GM19397 (cell line): ENCODE measurements at regions not wholly inside any gene's neighbourhood (a gene's known extent, or its start where the extent isn't known, plus 50 kb on each side); places are given as distances from the start of the nearest gene placed in this dataset.
"Not testable (repeated sequence)": the region's sequence is repeated elsewhere in the genome, so short reads cannot be mapped to it uniquely, and the experiment has no call there.

Experiments
- ATAC-seq: cut with Tn5 transposase; IDR thresholded peaks from one replicate; pipeline ENCODE4 v1.9.1; 2021; ENCODE audit warnings: mild to moderate bottlenecking, moderate library complexity; ENCODE audit not compliant: unreplicated experiment

- ATAC-seq = not testable (repeated sequence)
Observed at GRCh38 chr1:120941066-120941465, 51.5 kb downstream of the PPIAL4A start.

DNA sequence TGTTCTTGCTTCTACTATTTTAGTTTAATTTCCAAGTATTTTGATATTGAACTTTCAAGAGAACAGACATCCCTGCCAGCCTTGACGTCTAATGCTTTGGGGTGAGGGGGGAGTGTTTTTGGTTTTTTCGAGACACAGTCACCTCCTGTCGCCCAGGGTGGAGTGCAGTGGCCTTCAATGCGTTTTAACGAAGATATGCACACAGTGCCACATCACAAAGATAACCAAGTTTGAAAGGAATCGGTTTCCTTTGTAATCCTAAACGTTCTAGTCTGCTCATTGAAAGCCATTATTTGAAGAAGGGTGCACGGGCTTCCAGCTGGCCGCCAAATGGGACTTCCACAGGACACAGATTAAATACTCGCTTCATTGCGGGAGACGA, 52.3 kb downstream of the PPIAL4A start:
- not testable (repeated sequence) for ATAC-seq

DNA sequence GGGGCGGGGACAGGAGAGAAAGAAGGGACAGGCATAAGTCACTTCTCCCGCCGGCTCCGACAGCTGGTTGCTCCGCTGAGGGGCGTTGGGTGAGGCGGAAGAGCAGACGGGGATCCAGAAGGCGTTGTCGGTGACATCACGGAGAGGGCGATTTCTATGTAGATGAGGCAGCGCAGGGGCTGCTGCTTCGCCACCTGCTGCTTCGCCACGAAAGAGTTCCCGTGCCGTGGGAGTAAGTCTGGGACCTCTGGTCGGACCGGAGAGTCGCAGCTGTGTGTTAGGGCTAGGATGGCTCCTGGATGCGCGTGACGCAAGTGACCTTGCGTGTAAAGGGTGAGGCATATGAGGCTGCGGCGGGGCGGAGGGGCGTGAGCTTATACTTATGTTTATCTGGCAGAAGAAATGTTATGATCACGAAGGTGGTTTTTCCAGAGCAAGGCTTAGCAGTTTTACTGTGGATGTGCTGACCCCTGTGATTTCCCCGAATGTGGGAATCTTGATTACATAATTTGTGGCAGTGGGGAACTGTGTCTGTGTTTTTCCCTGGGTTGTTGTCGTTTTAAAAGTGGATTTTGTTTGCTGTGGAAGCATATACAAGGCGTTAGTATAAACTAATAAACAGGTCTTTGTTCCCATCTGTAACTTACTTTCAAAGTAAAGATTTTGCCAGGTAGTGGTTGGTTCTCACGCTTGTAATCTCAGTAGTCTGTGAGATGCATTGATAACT, 52.8 kb downstream of the PPIAL4A start:
- ATAC-seq = peak; percentile 85

DNA sequence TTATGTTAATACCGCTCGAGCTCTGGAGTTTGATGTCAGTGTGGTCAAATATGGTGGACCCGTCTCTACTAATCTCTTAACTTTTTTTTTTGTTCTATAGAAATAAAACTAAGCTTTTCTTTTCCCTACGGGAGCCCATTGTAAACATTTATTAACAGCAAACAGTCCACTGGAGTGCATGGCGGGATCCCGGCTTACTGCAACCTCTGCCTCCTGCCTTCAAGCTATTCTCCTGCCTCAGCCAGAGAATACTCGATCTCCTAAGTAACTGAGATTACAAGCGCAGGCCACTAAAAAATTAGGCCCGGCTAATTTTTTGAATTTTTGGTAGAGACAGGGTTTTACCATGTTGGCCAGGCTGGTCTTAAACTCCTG, 53.4 kb downstream of the PPIAL4A start:
- not testable (repeated sequence) for ATAC-seq

GRCh38 chr1:120944691-120945090, 55.1 kb downstream of the PPIAL4A start:
- not testable (repeated sequence) for ATAC-seq

GRCh38 chr1:120945122-120945521, 55.6 kb downstream of the PPIAL4A start:
- ATAC-seq = not testable (repeated sequence)

DNA sequence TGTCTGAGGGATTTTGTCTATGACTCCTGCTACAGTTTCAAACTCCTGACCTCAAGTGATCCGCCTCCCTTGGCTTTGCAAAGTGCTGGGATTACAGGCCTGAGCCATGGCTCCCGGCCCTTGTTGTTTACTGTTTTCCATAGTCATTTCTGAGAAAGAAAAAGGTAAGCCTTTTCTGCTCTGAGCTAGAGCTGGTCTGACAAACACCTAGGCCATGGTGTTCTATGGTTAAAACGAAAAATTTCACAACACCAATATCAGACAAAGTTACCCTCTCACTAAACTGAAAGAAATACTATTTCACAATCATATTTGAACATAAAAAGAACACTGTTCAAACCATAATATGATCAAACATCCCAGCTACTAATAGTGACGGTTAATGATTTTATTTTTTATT, 57.5 kb downstream of the PPIAL4A start:
- not testable (repeated sequence) for ATAC-seq

GRCh38 chr1:120949724-120950123, 60.2 kb downstream of the PPIAL4A start:
- ATAC-seq = not testable (repeated sequence)

DNA sequence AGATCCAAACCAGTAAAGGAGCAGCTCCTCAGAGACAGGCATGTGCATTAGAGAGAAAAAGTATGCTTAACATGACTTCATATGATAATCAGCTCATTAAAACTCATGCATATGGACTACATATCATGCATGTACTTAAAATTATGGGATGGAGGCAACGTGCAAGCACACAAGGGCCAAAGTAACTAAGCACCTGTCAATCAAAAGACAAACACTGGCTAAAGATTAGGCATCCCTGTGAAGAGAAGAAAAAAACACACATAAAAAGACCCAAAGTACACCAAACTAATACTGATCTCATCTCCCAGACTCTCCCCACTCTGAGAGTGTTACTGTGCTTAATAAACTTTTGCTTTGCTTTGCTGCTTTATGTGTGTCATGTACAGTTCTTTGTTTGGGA, 61.1 kb downstream of the PPIAL4A start:
- ATAC-seq = not testable (repeated sequence)

DNA sequence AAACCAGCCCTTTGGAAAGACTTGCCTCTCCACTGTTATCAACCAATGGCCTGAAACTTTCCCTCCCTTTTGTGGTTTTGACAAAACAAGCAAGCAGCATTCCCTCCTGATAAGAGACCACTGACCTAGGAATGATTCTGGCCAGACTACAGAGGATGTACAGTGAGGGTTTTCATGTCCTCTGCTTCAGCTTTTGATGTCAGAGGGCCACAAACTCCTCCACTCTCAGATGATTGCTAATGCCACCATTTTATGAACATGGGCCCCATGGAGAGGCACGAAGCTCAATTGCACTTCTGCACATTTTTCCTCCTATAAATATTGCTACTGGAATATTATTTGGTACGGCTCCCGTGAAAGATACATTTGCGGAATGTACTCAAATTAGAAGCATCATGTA, 61.5 kb downstream of the PPIAL4A start:
- not testable (repeated sequence) for ATAC-seq

- ATAC-seq = not testable (repeated sequence)
Observed at GRCh38 chr1:120952207-120952870, 62.8 kb downstream of the PPIAL4A start.

GRCh38 chr1:120952871-120953265, 63.3 kb downstream of the PPIAL4A start:
- not testable (repeated sequence) for ATAC-seq

DNA sequence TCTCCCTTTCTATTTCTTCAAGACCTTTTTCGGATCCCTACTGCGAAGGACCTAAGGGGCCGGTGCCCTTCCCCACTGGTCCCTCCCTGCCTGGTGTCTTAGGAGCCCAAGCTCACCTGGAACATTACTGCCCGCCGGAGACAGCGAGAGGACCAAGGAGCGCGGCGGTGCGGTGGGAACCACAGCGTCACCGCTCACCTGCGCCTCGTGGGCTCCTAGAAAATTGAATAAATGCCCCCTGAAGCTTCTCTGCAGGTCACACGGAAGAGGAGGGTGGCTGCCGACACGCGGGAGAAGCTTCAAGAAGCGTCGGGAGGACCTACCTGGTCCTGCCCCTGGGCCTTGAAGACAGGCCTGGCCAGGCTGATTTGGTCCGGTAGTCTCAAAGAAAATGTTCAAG, 65.2 kb downstream of the PPIAL4A start:
- no peak for ATAC-seq

DNA sequence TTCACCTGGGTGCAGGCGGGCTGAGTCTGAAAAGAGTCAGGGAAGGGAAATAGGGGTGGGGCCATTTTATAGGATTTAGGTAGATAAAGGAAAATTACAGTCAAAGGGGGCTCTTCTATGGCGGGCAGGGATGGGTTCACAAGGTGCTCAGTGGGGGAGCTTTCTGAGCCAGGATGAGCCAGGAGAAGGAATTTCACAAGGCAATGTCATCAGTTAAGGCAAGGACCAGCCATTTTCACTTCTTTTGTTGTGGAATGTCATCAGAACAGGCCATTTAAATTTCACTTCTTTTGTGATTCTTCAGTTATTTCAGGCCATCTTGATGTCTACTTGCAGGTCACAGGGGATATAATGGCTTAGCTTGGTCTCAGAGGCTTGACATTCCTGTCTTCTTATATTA, 66.4 kb downstream of the PPIAL4A start:
- not testable (repeated sequence) for ATAC-seq

DNA sequence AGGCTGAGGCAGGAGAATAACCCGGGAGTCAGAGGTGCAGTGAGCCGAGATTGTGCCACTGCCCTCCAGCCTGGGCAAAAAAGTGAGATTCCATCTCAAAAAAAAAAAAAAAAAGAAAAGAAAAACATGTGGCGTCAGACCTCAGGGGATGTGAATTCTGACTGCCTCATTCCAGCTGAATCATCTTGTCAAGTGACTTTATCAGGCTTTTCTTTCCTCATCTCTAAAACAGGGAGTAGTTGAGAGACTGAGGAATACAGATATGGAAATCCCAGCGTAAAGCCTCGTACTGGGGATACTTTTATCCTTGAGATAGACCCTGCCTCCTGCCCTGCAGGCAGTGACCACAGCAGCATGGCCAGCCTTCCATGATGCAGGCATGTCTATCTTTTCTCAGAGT, 76.4 kb downstream of the PPIAL4A start:
- not testable (repeated sequence) for ATAC-seq

- ATAC-seq = not testable (repeated sequence)
Observed at GRCh38 chr1:120972863-120973262, 83.3 kb downstream of the PPIAL4A start.

GRCh38 chr1:120973836-120974235, 84.3 kb downstream of the PPIAL4A start:
- not testable (repeated sequence) for ATAC-seq

- ATAC-seq = not testable (repeated sequence)
Observed at GRCh38 chr1:120977279-120977678, 87.7 kb downstream of the PPIAL4A start.

DNA sequence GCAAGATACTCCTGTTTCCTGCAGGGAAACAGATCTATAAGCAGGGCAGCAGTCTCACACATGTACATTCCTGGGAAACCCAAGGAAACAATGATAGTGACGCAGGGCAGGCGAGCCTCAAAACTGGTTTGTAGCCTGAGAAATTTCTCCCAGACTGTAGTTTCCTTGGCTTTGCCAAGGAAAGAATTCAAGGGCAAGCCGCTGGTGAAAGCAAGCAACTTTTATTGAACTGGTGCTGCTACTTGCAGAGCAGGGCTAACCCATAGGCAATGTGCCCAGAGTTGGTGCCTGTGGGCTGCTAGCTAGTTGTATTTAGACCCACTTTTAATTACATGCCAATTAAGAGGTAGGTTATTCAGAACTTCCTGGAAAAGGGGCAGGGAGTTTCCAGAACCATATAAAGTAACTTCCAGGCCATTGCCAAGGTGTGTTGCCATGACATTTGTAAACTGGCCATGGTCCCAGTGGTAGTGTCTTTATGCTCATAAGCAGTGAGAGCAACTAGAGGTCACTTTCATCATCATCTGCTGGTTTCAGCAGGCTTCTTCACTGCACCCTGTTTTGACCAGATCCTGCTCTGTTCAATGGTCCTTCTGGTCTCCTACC, 92.0 kb downstream of the PPIAL4A start:
- not testable (repeated sequence) for ATAC-seq

GRCh38 chr1:120994614-120995013, 105.0 kb downstream of the PPIAL4A start:
- not testable (repeated sequence) for ATAC-seq

DNA sequence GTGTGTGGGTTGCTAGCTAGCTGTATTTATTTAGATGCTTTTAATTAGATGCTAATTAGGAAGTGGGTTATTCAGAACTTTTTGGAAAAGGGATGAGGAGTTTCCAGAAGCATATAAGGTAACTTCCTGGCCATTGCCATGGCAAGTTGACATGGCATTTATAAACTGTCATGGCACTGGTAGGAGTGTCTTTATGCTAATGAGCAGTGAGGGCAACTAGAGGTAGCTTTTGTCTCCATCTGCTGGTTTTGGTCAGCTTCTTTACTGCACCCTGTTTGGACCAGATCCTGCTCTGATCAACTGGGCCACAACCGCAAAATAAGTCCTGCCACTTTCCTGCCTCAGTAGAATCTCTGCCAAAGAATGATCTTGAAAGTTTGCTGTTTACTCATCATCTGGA, 105.5 kb downstream of the PPIAL4A start:
- not testable (repeated sequence) for ATAC-seq
